Osteoblast (primary cell): ENCODE measurements at regions not wholly inside any gene's neighbourhood (a gene's known extent, or its start where the extent isn't known, plus 50 kb on each side); places are given as distances from the start of the nearest gene placed in this dataset.

ENCODE experiments used
- DNase-seq: peaks from one replicate; pipeline ENCODE4 v3.0.0; 2011; ENCODE audit warnings: low spot score, mixed read lengths; ENCODE audit not compliant: insufficient read length; ENCODE audit errors: missing footprints
- H2AFZ ChIP-seq: 2 replicates; pipeline ENCODE4 v1.6.0; 2011; ENCODE audit warnings: mild to moderate bottlenecking, low read length
- H3K27ac ChIP-seq: 2 replicates; pipeline ENCODE4 v1.5.1; 2011; ENCODE audit warnings: mild to moderate bottlenecking, low read depth, low read length, moderate library complexity
- H3K27me3 ChIP-seq: 2 replicates; pipeline ENCODE4 v1.6.0; 2012; ENCODE audit warnings: mild to moderate bottlenecking, control low read depth, inconsistent platforms, low read length, moderate library complexity; ENCODE audit not compliant: insufficient read depth
- H3K36me3 ChIP-seq: 2 replicates; pipeline ENCODE4 v1.5.1; 2011; ENCODE audit warnings: mild to moderate bottlenecking, low read length, control low read depth, moderate library complexity; ENCODE audit not compliant: insufficient read depth
- H3K4me1 ChIP-seq: 2 replicates; pipeline ENCODE4 v1.5.1; 2011; ENCODE audit warnings: mild to moderate bottlenecking, low read length, control low read depth, moderate library complexity; ENCODE audit not compliant: insufficient read depth
- H3K4me2 ChIP-seq: 2 replicates; pipeline ENCODE4 v1.6.0; 2011; ENCODE audit warnings: mild to moderate bottlenecking, low read length; ENCODE audit not compliant: insufficient read depth
- H3K4me3 ChIP-seq: fragments of 200-600 bp; sonication (generic); 3 replicates; pipeline ENCODE4 v1.5.1; 2012; ENCODE audit warnings: mild to moderate bottlenecking, low read length, inconsistent platforms; ENCODE audit not compliant: insufficient read depth
- H3K79me2 ChIP-seq: 2 replicates; pipeline ENCODE4 v1.6.0; 2012; ENCODE audit warnings: mild to moderate bottlenecking, low read length, control low read depth, inconsistent platforms; ENCODE audit not compliant: insufficient read depth
- H3K9me3 ChIP-seq: 2 replicates; pipeline ENCODE4 v1.5.1; 2011; ENCODE audit warnings: low read depth, low read length, control low read depth
- H4K20me1 ChIP-seq: 2 replicates; pipeline ENCODE4 v1.6.0; 2012; ENCODE audit warnings: mild to moderate bottlenecking, low read length, control low read depth; ENCODE audit not compliant: insufficient read depth
- TF ChIP-seq, protein P1 (sequence below): IDR thresholded peaks from 2 replicates; pipeline ENCODE4 v1.5.1; 2011; ENCODE audit warnings: mild to moderate bottlenecking, low read depth, low read length, moderate library complexity; ENCODE audit errors: extremely low read depth

DNA sequence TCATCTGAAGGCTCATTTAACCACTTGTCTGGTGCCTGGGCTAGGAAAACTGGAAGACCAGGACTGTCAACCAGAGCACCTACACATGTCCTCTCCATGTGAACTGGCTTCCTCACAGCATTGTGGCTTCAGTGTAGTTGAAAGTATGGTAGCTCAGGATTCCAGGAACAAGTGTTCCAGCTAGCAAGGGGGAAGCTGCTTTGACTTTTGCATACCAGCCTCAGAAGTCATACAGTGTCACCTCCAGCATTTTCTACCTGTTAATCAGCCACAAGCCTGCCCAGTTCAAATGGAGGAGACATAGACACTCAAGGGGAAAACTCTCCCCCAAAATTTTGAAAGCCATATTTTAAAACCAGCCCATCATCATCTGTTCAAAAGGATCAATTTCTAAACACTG lies 212.8 kb upstream of the CAND1 start:
- Histone ChIP-seq H3K27me3 (no peaks in the 10 kb centered on the region), H3K9me3 (no peaks in the 10 kb centered on the region), H3K4me3 (no peak overlapping the region), H3K36me3 (no peaks in the 10 kb centered on the region), H2AFZ (no peak overlapping the region), H3K4me2 (no peak overlapping the region), H4K20me1 (no peaks in the 10 kb centered on the region), H3K27ac (no peak overlapping the region), H3K79me2 (no peaks in the 10 kb centered on the region), H3K4me1 (no peaks in the 10 kb centered on the region)
- TF ChIP-seq, protein P1, sequence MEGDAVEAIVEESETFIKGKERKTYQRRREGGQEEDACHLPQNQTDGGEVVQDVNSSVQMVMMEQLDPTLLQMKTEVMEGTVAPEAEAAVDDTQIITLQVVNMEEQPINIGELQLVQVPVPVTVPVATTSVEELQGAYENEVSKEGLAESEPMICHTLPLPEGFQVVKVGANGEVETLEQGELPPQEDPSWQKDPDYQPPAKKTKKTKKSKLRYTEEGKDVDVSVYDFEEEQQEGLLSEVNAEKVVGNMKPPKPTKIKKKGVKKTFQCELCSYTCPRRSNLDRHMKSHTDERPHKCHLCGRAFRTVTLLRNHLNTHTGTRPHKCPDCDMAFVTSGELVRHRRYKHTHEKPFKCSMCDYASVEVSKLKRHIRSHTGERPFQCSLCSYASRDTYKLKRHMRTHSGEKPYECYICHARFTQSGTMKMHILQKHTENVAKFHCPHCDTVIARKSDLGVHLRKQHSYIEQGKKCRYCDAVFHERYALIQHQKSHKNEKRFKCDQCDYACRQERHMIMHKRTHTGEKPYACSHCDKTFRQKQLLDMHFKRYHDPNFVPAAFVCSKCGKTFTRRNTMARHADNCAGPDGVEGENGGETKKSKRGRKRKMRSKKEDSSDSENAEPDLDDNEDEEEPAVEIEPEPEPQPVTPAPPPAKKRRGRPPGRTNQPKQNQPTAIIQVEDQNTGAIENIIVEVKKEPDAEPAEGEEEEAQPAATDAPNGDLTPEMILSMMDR, result no peak
- no peak for DNase-seq

DNA sequence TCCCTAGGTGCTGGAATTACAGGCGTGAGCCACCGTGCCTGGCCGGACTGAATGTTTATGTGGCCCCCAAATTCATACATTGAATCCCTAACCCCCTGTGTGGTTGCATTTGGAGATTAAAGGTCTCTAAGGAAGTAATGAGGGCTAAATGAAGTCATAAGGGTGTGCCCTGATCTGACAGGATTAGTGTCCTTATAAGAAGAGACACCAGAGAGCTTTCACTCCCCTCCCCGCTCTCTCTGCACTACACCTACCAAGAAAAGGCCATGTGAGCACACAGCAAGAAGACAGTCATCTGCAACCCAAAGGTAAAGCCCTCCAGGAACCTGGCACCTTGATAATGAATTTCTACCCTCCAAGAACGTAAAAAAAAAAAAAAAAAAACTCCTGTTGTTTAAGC lies 212.1 kb upstream of the CAND1 start:
- no peak overlapping the region for H3K27ac ChIP-seq
- H3K27me3 ChIP-seq, result no peaks in the 10 kb centered on the region
- TF ChIP-seq, protein P1, result no peak
- no peaks in the 10 kb centered on the region for H4K20me1 ChIP-seq
- no peak overlapping the region for H2AFZ ChIP-seq
- no peaks in the 10 kb centered on the region for H3K36me3 ChIP-seq
- no peaks in the 10 kb centered on the region for H3K79me2 ChIP-seq
- no peak overlapping the region for H3K4me3 ChIP-seq
- no peaks in the 10 kb centered on the region for H3K4me1 ChIP-seq
- H3K9me3 ChIP-seq, result no peaks in the 10 kb centered on the region
- DNase-seq, result no peak
- no peak overlapping the region for H3K4me2 ChIP-seq

- Histone ChIP-seq H3K36me3 (no peaks in the 10 kb centered on the region), H2AFZ (no peak overlapping the region), H4K20me1 (no peaks in the 10 kb centered on the region), H3K4me1 (no peaks in the 10 kb centered on the region), H3K4me3 (no peak overlapping the region), H3K9me3 (no peaks in the 10 kb centered on the region), H3K27me3 (peaks cover 4% of the 10 kb centered on the region), H3K4me2 (no peak overlapping the region), H3K27ac (no peak overlapping the region), H3K79me2 (no peaks in the 10 kb centered on the region)
- TF ChIP-seq, protein P1, result no peak
- no peak for DNase-seq
Observed at GRCh38 chr12:67062193-67062592, 207.0 kb upstream of the CAND1 start.

DNA sequence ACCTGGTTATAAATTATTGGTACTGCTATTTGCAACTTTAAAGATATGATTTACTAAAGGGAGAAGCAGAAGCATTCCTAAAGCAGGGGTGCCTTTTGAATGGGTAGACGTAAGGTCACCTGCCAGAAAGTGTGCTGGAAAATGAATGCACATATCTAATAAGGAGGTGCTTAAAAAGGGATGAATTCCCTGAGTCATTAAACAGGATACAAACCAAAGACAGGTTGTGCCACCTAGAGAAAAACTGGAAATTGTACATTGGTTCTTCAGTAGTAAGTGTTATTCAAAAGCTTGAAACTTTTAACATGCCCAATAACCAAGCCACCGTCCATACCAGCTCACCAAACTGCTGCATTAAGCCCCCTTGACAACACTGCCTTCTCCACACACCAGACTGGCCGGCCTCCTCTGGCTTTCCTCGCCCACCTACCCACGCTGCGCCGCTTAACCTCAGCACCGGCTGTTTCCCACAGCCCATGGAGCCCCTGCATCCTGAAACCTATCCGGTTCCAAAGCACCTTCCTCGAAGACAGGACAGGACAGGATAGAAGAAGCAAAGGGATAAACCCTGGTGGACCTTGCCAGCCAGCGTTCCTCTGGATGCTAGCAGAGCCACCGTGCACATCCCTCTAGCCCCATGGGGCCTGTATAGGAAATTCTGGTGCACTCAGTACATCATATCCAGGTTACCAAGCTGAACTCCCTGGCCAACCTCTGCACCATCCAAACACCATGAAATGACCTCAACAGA lies 201.5 kb upstream of the CAND1 start:
- Histone ChIP-seq H4K20me1 (no peaks in the 10 kb centered on the region), H3K4me1 (no peaks in the 10 kb centered on the region), H3K4me3 (no peak overlapping the region), H3K4me2 (no peak overlapping the region), H3K27ac (no peak overlapping the region), H3K79me2 (no peaks in the 10 kb centered on the region), H3K27me3 (peaks cover 36% of the 10 kb centered on the region), H3K9me3 (no peaks in the 10 kb centered on the region), H2AFZ (no peak overlapping the region), H3K36me3 (no peaks in the 10 kb centered on the region)
- TF ChIP-seq, protein P1, result no peak
- DNase-seq, result no peak
